Suppressor macrophage (primary cell): ENCODE measurements at regions not wholly inside any gene's neighbourhood (a gene's known extent, or its start where the extent isn't known, plus 50 kb on each side); places are given as distances from the start of the nearest gene placed in this dataset.
"Not testable (repeated sequence)": the region's sequence is repeated elsewhere in the genome, so short reads cannot be mapped to it uniquely, and the experiment has no call there.

Experiments
- DNase-seq, 4 experiments: peaks; one replicate each; pipeline ENCODE4 v3.0.0-alpha.2; 2020 to 2022

DNA sequence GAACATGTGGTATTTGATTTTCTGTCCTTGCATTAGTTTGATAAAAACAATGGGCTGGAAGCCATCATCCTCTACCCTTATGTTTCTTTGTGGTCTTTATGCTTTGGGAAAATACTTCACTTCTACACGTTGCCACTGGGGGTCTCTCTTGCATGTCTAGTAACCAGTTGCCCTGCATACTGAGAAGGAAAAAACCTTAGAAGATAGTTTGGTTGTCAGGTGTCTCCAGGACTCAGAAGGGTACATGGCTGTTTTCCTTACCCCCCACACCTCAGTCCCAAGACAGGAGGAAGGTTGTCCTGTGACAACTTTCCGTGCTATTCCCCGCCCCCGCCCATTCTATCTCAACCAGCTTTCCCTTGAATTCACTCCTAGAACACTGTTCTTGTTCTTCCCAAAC is 62.1 kb upstream of the LANCL3 start:
- DNase-seq, result peak in 1 of 4 experiments; percentile 15

DNA sequence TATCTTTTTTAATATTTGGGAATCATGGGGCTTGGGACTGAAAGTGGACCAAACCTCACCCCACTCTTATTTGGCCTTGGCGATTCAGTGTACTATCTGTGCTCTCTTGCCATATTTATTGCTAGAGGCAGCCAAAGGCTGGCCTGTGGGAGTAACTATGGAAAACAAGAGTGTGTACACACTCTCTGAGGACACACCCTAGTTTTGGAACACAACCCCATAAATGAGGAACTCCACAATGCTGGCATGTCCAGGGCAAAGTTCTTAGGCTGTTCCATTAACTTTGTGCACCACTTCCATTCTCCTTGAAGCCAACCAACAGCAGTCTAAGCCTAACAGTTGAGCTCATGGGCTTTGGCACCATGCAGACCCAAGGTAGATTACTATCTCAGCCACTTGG is 54.9 kb upstream of the LANCL3 start:
- DNase-seq, result not testable (repeated sequence)

DNA sequence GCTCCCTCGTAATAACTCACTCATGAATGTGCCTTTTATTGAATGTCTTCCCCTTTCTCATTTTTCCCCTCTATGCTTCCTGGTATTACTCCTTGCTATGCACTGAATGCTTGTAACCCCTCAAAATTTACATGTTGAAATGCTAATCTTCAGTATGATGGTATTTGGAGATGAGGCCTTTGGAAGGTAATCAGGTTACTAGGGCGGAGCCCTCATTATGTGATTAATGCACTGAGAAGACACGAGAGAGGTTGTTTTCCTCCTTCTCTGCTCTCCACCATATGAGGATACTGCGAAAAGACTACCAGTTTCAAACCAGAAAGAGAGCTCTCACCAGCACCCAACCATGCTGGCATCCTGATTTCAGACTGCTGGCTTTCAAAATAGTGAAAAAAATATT is 52.2 kb upstream of the LANCL3 start:
- not testable (repeated sequence) for DNase-seq

DNA sequence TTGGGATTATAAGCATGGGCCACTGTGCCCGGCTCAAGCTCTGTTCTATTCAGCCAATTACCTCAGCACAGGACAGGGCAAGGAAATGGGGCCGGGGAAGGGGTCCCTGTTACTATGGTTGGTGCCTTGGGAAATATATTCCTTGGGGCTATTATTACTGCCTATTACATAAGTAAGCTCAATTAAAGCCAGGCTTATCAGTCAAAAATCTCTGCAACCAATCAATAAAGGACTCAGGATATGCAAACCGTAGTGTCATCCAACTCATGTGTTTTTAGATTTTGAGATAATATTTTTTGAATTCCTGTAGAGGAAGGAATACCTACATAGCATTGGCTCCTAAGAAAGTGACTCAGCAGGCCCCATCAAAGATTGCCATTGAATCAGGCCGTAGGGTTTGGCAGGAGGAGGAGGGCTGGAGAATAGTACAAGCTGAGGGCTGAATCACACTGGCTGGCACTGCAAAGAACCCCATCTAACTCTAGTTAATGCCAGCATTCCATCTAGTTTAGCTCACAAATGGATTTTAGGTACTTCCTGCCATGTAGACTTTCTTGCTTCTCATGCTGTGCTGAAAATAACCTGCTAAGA is 50.5 kb upstream of the LANCL3 start:
- not testable (repeated sequence) for DNase-seq
